ENCODE measurements at regions not wholly inside any gene's neighbourhood (a gene's known extent, or its start where the extent isn't known, plus 50 kb on each side); places are given as distances from the start of the nearest gene placed in this dataset.

DNA sequence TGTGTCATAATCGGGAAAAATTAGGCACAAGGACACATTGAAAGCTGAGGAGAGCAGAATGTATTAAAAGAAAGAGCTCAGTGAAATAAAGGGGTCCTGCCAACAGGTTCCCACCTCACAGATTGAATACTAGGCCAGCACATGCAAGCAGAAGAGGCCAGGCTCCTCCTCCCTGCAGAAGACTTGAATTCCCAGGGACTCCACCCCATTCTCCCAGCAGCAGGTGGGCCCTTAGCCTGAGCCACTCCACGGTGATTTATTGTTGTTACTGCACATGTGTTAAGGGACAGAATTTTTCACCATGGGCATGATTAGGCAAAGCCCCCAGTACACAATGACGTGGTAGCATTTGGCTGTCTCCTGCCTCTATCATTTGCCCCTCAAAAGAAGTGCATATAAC lies 1844.7 kb downstream of the NCAM2 start:
- H3K27me3 ChIP-seq: no peaks in the 10 kb centered on the region
- DNase-seq: no peak
- no peaks in the 10 kb centered on the region for H3K4me1 ChIP-seq
- no peak overlapping the region for H3K27ac ChIP-seq
- H3K4me3 ChIP-seq: no peak overlapping the region
- no peaks in the 10 kb centered on the region for H3K9me3 ChIP-seq
- intact Hi-C loops (cut with DNase I; ENCODE audit: low total_unique reads): no loop called here
- H3K36me3 ChIP-seq: no peaks in the 10 kb centered on the region
- no peak for TF ChIP-seq CTCF (IDR thresholded peaks at IDR 0.05)
- TF ChIP-seq POLR2A (IDR thresholded peaks at IDR 0.05): no peak

- DNase-seq: no peak
- H3K4me3 ChIP-seq: no peak overlapping the region
- no peaks in the 10 kb centered on the region for H3K27me3 ChIP-seq
- no peak for TF ChIP-seq CTCF (IDR thresholded peaks at IDR 0.05)
- TF ChIP-seq POLR2A (IDR thresholded peaks at IDR 0.05): no peak
- H3K27ac ChIP-seq: no peak overlapping the region
- H3K4me1 ChIP-seq: no peaks in the 10 kb centered on the region
- H3K9me3 ChIP-seq: no peaks in the 10 kb centered on the region
- intact Hi-C loops (cut with DNase I; ENCODE audit: low total_unique reads): no loop called here
- H3K36me3 ChIP-seq: no peaks in the 10 kb centered on the region
Observed at GRCh38 chr21:22855581-22855980, 1857.4 kb downstream of the NCAM2 start.

DNA sequence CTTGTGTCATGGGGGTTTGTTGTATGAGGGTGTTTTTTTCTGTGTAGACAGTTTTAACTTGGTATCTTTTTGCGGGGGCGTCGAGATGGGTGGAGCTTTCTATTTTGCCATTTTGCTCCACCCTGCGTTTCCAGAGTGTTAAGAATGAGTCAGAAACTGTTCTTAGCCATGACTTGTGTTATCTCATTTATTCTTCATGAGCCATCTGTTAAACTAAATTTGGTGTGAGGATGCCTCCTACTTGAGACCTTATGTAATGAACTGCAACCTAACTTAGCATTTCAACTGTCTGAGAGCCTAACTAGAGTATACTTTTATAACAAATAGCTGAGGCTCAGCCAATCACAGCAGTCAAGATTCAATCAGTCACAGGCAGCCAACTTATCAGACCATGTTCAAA lies 1873.5 kb downstream of the NCAM2 start:
- TF ChIP-seq POLR2A (IDR thresholded peaks at IDR 0.05): no peak
- no peak for TF ChIP-seq CTCF (IDR thresholded peaks at IDR 0.05)
- Histone ChIP-seq H3K27me3 (no peaks in the 10 kb centered on the region), H3K9me3 (no peaks in the 10 kb centered on the region), H3K27ac (no peak overlapping the region), H3K4me3 (no peak overlapping the region), H3K4me1 (no peaks in the 10 kb centered on the region), H3K36me3 (no peaks in the 10 kb centered on the region)
- no peak for DNase-seq
- intact Hi-C loops (cut with DNase I; ENCODE audit: low total_unique reads): no loop called here

GRCh38 chr21:22880573-22880972 lies 1882.4 kb downstream of the NCAM2 start:
- H3K27me3 ChIP-seq: no peaks in the 10 kb centered on the region
- TF ChIP-seq CTCF (IDR thresholded peaks at IDR 0.05): no peak
- TF ChIP-seq POLR2A (IDR thresholded peaks at IDR 0.05): no peak

DNA sequence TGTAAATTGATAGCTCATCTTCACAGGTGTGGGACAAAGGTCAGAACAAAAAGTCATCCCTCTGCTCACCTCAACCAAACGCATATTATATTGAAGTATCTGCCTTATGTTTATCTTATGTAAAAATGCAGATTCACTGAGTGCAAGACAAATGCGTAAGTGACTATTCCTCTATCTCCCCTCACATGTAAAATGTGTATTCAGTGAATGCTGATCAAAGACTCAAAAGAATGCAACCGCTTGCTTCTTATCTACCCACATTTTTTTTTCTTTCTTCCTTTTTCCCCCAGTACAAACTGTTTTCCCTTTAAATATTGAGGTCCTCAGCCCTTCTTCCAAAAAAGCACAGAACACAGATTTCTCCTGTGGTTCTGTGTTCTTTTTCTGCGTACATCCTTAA lies 1882.9 kb downstream of the NCAM2 start:
- no peak for DNase-seq
- no peak for TF ChIP-seq CTCF (IDR thresholded peaks at IDR 0.05)
- TF ChIP-seq POLR2A (IDR thresholded peaks at IDR 0.05): no peak
- intact Hi-C loops (cut with DNase I; ENCODE audit: low total_unique reads): no loop called here

More at GRCh38 chr21:22880573-22880972, 1882.4 kb downstream of the NCAM2 start:
- no peak for DNase-seq
- Histone ChIP-seq H3K4me1 (no peaks in the 10 kb centered on the region), H3K4me3 (no peak overlapping the region), H3K27ac (no peak overlapping the region), H3K36me3 (no peaks in the 10 kb centered on the region), H3K9me3 (no peaks in the 10 kb centered on the region)
- intact Hi-C loops (cut with DNase I; ENCODE audit: low total_unique reads): no loop called here

More for the DNA sequence above, 1882.9 kb downstream of the NCAM2 start:
- no peaks in the 10 kb centered on the region for H3K36me3 ChIP-seq
- no peak overlapping the region for H3K27ac ChIP-seq
- H3K4me1 ChIP-seq: no peaks in the 10 kb centered on the region
- no peaks in the 10 kb centered on the region for H3K9me3 ChIP-seq
- H3K4me3 ChIP-seq: no peak overlapping the region
- H3K27me3 ChIP-seq: no peaks in the 10 kb centered on the region

All from uterus (tissue), 3 donors.